ENCODE measurements at regions not wholly inside any gene's neighbourhood (a gene's known extent, or its start where the extent isn't known, plus 50 kb on each side); places are given as distances from the start of the nearest gene placed in this dataset.

GRCh38 chr5:8157320-8157822, 288.4 kb downstream of the MTRR start:
- Histone ChIP-seq H3K9ac (ENCODE audit: low read depth, low read length) (no peak overlapping the region), H3K4me1 (ENCODE audit: control insufficient read depth, insufficient read depth, low read length) (no peaks in the 10 kb centered on the region), H3K36me3 (ENCODE audit: control insufficient read depth, insufficient read depth, low read length) (no peaks in the 10 kb centered on the region), H3K4me3 (ENCODE audit: low read depth, low read length) (no peak overlapping the region), H3K9me3 (ENCODE audit: control insufficient read depth, insufficient read depth, low read length) (no peaks in the 10 kb centered on the region), H3K27me3 (ENCODE audit: control insufficient read depth, insufficient read depth, low read length) (no peaks in the 10 kb centered on the region)

- Histone ChIP-seq H3K9ac (ENCODE audit: low read depth, low read length) (no peak overlapping the region), H3K27me3 (ENCODE audit: control insufficient read depth, insufficient read depth, low read length) (no peaks in the 10 kb centered on the region), H3K9me3 (ENCODE audit: control insufficient read depth, insufficient read depth, low read length) (no peaks in the 10 kb centered on the region), H3K4me1 (ENCODE audit: control insufficient read depth, insufficient read depth, low read length) (peaks cover 3% of the 10 kb centered on the region), H3K36me3 (ENCODE audit: control insufficient read depth, insufficient read depth, low read length) (no peaks in the 10 kb centered on the region), H3K4me3 (ENCODE audit: low read depth, low read length) (no peak overlapping the region)
Measured at GRCh38 chr5:8176101-8176693, 307.2 kb downstream of the MTRR start.

GRCh38 chr5:8184455-8185063, 315.6 kb downstream of the MTRR start:
- H3K4me1 ChIP-seq (ENCODE audit: control insufficient read depth, insufficient read depth, low read length), result peaks cover 3% of the 10 kb centered on the region
- H3K9ac ChIP-seq (ENCODE audit: low read depth, low read length), result no peak overlapping the region
- no peaks in the 10 kb centered on the region for H3K9me3 ChIP-seq (ENCODE audit: control insufficient read depth, insufficient read depth, low read length)
- no peaks in the 10 kb centered on the region for H3K36me3 ChIP-seq (ENCODE audit: control insufficient read depth, insufficient read depth, low read length)
- H3K4me3 ChIP-seq (ENCODE audit: low read depth, low read length), result no peak overlapping the region
- H3K27me3 ChIP-seq (ENCODE audit: control insufficient read depth, insufficient read depth, low read length), result no peaks in the 10 kb centered on the region

- H3K36me3 ChIP-seq (ENCODE audit: control insufficient read depth, insufficient read depth, low read length), result no peaks in the 10 kb centered on the region
- H3K4me1 ChIP-seq (ENCODE audit: control insufficient read depth, insufficient read depth, low read length), result no peaks in the 10 kb centered on the region
- H3K9ac ChIP-seq (ENCODE audit: low read depth, low read length), result no peak overlapping the region
- H3K4me3 ChIP-seq (ENCODE audit: low read depth, low read length), result no peak overlapping the region
- no peaks in the 10 kb centered on the region for H3K27me3 ChIP-seq (ENCODE audit: control insufficient read depth, insufficient read depth, low read length)
- H3K9me3 ChIP-seq (ENCODE audit: control insufficient read depth, insufficient read depth, low read length), result no peaks in the 10 kb centered on the region
Measured at GRCh38 chr5:8185852-8186251, 316.9 kb downstream of the MTRR start.

GRCh38 chr5:8188874-8189565, 320.1 kb downstream of the MTRR start:
- H3K9ac ChIP-seq (ENCODE audit: low read depth, low read length), result no peak overlapping the region
- no peaks in the 10 kb centered on the region for H3K36me3 ChIP-seq (ENCODE audit: control insufficient read depth, insufficient read depth, low read length)
- H3K4me3 ChIP-seq (ENCODE audit: low read depth, low read length), result no peak overlapping the region
- no peaks in the 10 kb centered on the region for H3K9me3 ChIP-seq (ENCODE audit: control insufficient read depth, insufficient read depth, low read length)
- H3K4me1 ChIP-seq (ENCODE audit: control insufficient read depth, insufficient read depth, low read length), result no peaks in the 10 kb centered on the region
- H3K27me3 ChIP-seq (ENCODE audit: control insufficient read depth, insufficient read depth, low read length), result no peaks in the 10 kb centered on the region

GRCh38 chr5:8192840-8193239, 323.9 kb downstream of the MTRR start:
- Histone ChIP-seq H3K4me1 (ENCODE audit: control insufficient read depth, insufficient read depth, low read length) (no peaks in the 10 kb centered on the region), H3K4me3 (ENCODE audit: low read depth, low read length) (no peak overlapping the region), H3K9me3 (ENCODE audit: control insufficient read depth, insufficient read depth, low read length) (no peaks in the 10 kb centered on the region), H3K9ac (ENCODE audit: low read depth, low read length) (no peak overlapping the region), H3K27me3 (ENCODE audit: control insufficient read depth, insufficient read depth, low read length) (no peaks in the 10 kb centered on the region), H3K36me3 (ENCODE audit: control insufficient read depth, insufficient read depth, low read length) (no peaks in the 10 kb centered on the region)

- no peaks in the 10 kb centered on the region for H3K9me3 ChIP-seq (ENCODE audit: control insufficient read depth, insufficient read depth, low read length)
- H3K4me1 ChIP-seq (ENCODE audit: control insufficient read depth, insufficient read depth, low read length), result no peaks in the 10 kb centered on the region
- H3K36me3 ChIP-seq (ENCODE audit: control insufficient read depth, insufficient read depth, low read length), result no peaks in the 10 kb centered on the region
- H3K4me3 ChIP-seq (ENCODE audit: low read depth, low read length), result no peak overlapping the region
- no peak overlapping the region for H3K9ac ChIP-seq (ENCODE audit: low read depth, low read length)
- no peaks in the 10 kb centered on the region for H3K27me3 ChIP-seq (ENCODE audit: control insufficient read depth, insufficient read depth, low read length)
Measured at GRCh38 chr5:8196061-8196460, 327.1 kb downstream of the MTRR start.

- no peaks in the 10 kb centered on the region for H3K4me1 ChIP-seq (ENCODE audit: control insufficient read depth, insufficient read depth, low read length)
- no peak overlapping the region for H3K4me3 ChIP-seq (ENCODE audit: low read depth, low read length)
- no peak overlapping the region for H3K9ac ChIP-seq (ENCODE audit: low read depth, low read length)
- no peaks in the 10 kb centered on the region for H3K36me3 ChIP-seq (ENCODE audit: control insufficient read depth, insufficient read depth, low read length)
- no peaks in the 10 kb centered on the region for H3K27me3 ChIP-seq (ENCODE audit: control insufficient read depth, insufficient read depth, low read length)
- H3K9me3 ChIP-seq (ENCODE audit: control insufficient read depth, insufficient read depth, low read length), result no peaks in the 10 kb centered on the region
Measured at GRCh38 chr5:8208307-8208706, 339.4 kb downstream of the MTRR start.

GRCh38 chr5:8209500-8209899, 340.6 kb downstream of the MTRR start:
- H3K9ac ChIP-seq (ENCODE audit: low read depth, low read length), result no peak overlapping the region

GRCh38 chr5:8213701-8214240, 344.8 kb downstream of the MTRR start:
- Histone ChIP-seq H3K9ac (ENCODE audit: low read depth, low read length) (no peak overlapping the region), H3K9me3 (ENCODE audit: control insufficient read depth, insufficient read depth, low read length) (no peaks in the 10 kb centered on the region), H3K4me1 (ENCODE audit: control insufficient read depth, insufficient read depth, low read length) (no peaks in the 10 kb centered on the region), H3K4me3 (ENCODE audit: low read depth, low read length) (no peak overlapping the region), H3K36me3 (ENCODE audit: control insufficient read depth, insufficient read depth, low read length) (no peaks in the 10 kb centered on the region), H3K27me3 (ENCODE audit: control insufficient read depth, insufficient read depth, low read length) (no peaks in the 10 kb centered on the region)

More at GRCh38 chr5:8209500-8209899, 340.6 kb downstream of the MTRR start:
- no peak overlapping the region for H3K4me3 ChIP-seq (ENCODE audit: low read depth, low read length)
- no peaks in the 10 kb centered on the region for H3K4me1 ChIP-seq (ENCODE audit: control insufficient read depth, insufficient read depth, low read length)
- no peaks in the 10 kb centered on the region for H3K9me3 ChIP-seq (ENCODE audit: control insufficient read depth, insufficient read depth, low read length)
- H3K36me3 ChIP-seq (ENCODE audit: control insufficient read depth, insufficient read depth, low read length), result no peaks in the 10 kb centered on the region
- H3K27me3 ChIP-seq (ENCODE audit: control insufficient read depth, insufficient read depth, low read length), result no peaks in the 10 kb centered on the region

- Histone ChIP-seq H3K27me3 (ENCODE audit: control insufficient read depth, insufficient read depth, low read length) (no peaks in the 10 kb centered on the region), H3K9me3 (ENCODE audit: control insufficient read depth, insufficient read depth, low read length) (no peaks in the 10 kb centered on the region), H3K4me3 (ENCODE audit: low read depth, low read length) (no peak overlapping the region), H3K9ac (ENCODE audit: low read depth, low read length) (no peak overlapping the region), H3K36me3 (ENCODE audit: control insufficient read depth, insufficient read depth, low read length) (no peaks in the 10 kb centered on the region), H3K4me1 (ENCODE audit: control insufficient read depth, insufficient read depth, low read length) (no peaks in the 10 kb centered on the region)
Measured at GRCh38 chr5:8216921-8217320, 348.0 kb downstream of the MTRR start.

GRCh38 chr5:8226148-8226547, 357.2 kb downstream of the MTRR start:
- Histone ChIP-seq H3K9me3 (ENCODE audit: control insufficient read depth, insufficient read depth, low read length) (no peaks in the 10 kb centered on the region), H3K4me1 (ENCODE audit: control insufficient read depth, insufficient read depth, low read length) (no peaks in the 10 kb centered on the region), H3K9ac (ENCODE audit: low read depth, low read length) (no peak overlapping the region), H3K27me3 (ENCODE audit: control insufficient read depth, insufficient read depth, low read length) (no peaks in the 10 kb centered on the region), H3K36me3 (ENCODE audit: control insufficient read depth, insufficient read depth, low read length) (no peaks in the 10 kb centered on the region), H3K4me3 (ENCODE audit: low read depth, low read length) (no peak overlapping the region)
